ENCODE measurements at regions not wholly inside any gene's neighbourhood (a gene's known extent, or its start where the extent isn't known, plus 50 kb on each side); places are given as distances from the start of the nearest gene placed in this dataset.

DNA sequence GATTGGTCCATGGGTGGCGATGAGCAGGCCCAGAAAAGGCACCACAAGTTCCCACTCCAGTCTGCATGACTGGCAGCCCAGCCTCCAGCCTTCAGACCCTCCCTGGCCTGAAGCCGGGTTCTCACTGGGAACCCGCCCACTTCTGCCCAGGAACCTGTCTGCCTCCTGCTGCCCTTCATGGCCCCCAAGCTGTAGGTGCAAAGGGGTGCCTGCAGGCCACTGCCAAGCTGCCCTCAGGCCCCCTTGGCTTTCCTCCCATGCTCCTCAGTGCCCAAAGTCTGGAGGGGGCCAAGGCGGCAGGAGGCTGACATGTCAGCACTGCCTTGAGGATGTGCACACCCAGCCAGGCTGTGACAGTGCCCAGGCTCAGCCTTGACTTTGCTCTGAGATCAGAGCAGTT is 488.5 kb upstream of the THBS1 start:
- no peak for ATAC-seq
- no peaks in the 10 kb centered on the region for H3K4me1 Mint-ChIP-seq

DNA sequence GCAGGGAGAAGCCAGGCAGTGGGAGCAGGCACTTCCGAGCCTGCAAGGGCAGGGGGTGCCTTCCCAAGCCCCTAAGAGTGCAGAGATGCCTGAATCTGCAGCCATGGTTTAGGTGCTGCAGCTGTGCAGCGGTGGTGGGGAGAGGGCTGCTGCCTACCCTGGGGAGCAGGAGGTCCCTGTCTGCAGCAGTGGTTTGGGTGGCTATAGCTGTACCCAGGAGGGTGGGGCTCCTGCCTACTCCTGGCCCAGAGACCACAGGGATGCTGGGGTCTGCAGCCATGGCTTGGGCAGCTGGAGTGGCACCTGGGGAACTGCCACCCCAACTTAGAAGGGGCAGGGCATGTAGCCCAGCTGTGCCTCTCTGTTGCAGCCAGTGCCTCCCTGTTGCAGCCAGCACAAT is 488.1 kb upstream of the THBS1 start:
- H3K27ac ChIP-seq (ENCODE audit: low read depth, low read length), result no peak overlapping the region
- Mint-ChIP-seq H3K4me1 (no peaks in the 10 kb centered on the region), H3K27me3 (peaks cover 14 to 23% (median 17%) of the 10 kb centered on the region in 5 donors), H3K9me3 (no peaks in the 10 kb centered on the region), H3K36me3 (no peaks in the 10 kb centered on the region), H3K27ac (no peak overlapping the region), H3K4me3 (no peak overlapping the region)
- intact Hi-C loops (cut with micrococcal nuclease), result no loop called here
- ChIA-PET POLR2A (no interaction called here), CTCF (no interaction called here)
- no peaks in the 10 kb centered on the region for H3K4me1 ChIP-seq (ENCODE audit: control insufficient read depth in 2 of 2, insufficient read depth in 2 of 2, low read length in 2 of 2)
- no peak for DNase-seq
- ATAC-seq, result no peak
- H3K36me3 ChIP-seq (ENCODE audit: control insufficient read depth in 2 of 3, insufficient read depth in 3 of 3, low read length in 3 of 3), result no peaks in the 10 kb centered on the region
- no peaks in the 10 kb centered on the region for H3K9me3 ChIP-seq (ENCODE audit: control insufficient read depth in 2 of 3, low read length in 3 of 3)
- H3K27me3 ChIP-seq (ENCODE audit: control insufficient read depth in 2 of 2, insufficient read depth in 2 of 2, low read length in 2 of 2), result no peaks in the 10 kb centered on the region
- H3K4me3 ChIP-seq (ENCODE audit: low read length), result no peak overlapping the region

More for the DNA sequence above, 488.5 kb upstream of the THBS1 start:
- DNase-seq, result no peak
- POLR2A ChIA-PET, result no interaction called here
- Histone ChIP-seq H3K4me3 (ENCODE audit: low read length) (no peak overlapping the region), H3K27ac (ENCODE audit: low read depth, low read length) (no peak overlapping the region), H3K27me3 (ENCODE audit: control insufficient read depth in 2 of 2, insufficient read depth in 2 of 2, low read length in 2 of 2) (no peaks in the 10 kb centered on the region), H3K9me3 (ENCODE audit: control insufficient read depth in 2 of 3, low read length in 3 of 3) (no peaks in the 10 kb centered on the region), H3K36me3 (ENCODE audit: control insufficient read depth in 2 of 3, insufficient read depth in 3 of 3, low read length in 3 of 3) (no peaks in the 10 kb centered on the region), H3K4me1 (ENCODE audit: control insufficient read depth in 2 of 2, insufficient read depth in 2 of 2, low read length in 2 of 2) (no peaks in the 10 kb centered on the region)
- CTCF ChIA-PET, result no interaction called here
- intact Hi-C loops (cut with micrococcal nuclease), result no loop called here
- Mint-ChIP-seq H3K27me3 (peaks cover 14 to 23% (median 18%) of the 10 kb centered on the region in 5 donors), H3K4me3 (no peak overlapping the region), H3K9me3 (no peaks in the 10 kb centered on the region), H3K36me3 (no peaks in the 10 kb centered on the region), H3K27ac (no peak overlapping the region)

DNA sequence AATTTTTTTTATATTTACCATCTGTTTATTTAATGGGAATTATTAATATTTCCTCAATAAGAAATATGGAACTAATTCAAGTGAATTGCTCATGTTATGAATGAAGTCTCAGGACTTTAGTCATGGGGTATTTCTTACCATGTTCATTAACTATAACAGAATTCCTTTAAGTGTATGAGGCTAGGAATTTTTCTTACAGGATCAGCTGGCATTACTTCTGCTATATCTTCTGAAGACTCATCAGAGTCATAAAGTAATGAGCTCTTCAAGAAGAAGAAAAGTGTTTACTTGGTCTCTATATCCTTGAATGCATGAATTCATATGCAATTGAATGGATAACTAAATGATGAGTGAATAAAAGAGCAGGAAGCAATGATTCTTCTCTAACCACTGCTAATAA is 486.8 kb upstream of the THBS1 start:
- no peaks in the 10 kb centered on the region for H3K27me3 ChIP-seq (ENCODE audit: control insufficient read depth in 2 of 2, insufficient read depth in 2 of 2, low read length in 2 of 2)
- H3K9me3 ChIP-seq (ENCODE audit: control insufficient read depth in 2 of 3, low read length in 3 of 3), result no peaks in the 10 kb centered on the region
- Mint-ChIP-seq H3K27me3 (peaks cover 14 to 20% (median 19%) of the 10 kb centered on the region in 5 donors), H3K36me3 (no peaks in the 10 kb centered on the region), H3K4me1 (no peaks in the 10 kb centered on the region), H3K27ac (no peak overlapping the region), H3K4me3 (no peak overlapping the region), H3K9me3 (peaks cover 0 to 2% (median 0%) of the 10 kb centered on the region in 11 donors)
- POLR2A ChIA-PET, result no interaction called here
- CTCF ChIA-PET, result no interaction called here
- no peaks in the 10 kb centered on the region for H3K4me1 ChIP-seq (ENCODE audit: control insufficient read depth in 2 of 2, insufficient read depth in 2 of 2, low read length in 2 of 2)
- intact Hi-C loops (cut with micrococcal nuclease), result no loop called here
- ATAC-seq, result no peak
- no peaks in the 10 kb centered on the region for H3K36me3 ChIP-seq (ENCODE audit: control insufficient read depth in 2 of 3, insufficient read depth in 3 of 3, low read length in 3 of 3)
- H3K27ac ChIP-seq (ENCODE audit: low read depth, low read length), result no peak overlapping the region
- no peak for DNase-seq
- H3K4me3 ChIP-seq (ENCODE audit: low read length), result no peak overlapping the region

DNA sequence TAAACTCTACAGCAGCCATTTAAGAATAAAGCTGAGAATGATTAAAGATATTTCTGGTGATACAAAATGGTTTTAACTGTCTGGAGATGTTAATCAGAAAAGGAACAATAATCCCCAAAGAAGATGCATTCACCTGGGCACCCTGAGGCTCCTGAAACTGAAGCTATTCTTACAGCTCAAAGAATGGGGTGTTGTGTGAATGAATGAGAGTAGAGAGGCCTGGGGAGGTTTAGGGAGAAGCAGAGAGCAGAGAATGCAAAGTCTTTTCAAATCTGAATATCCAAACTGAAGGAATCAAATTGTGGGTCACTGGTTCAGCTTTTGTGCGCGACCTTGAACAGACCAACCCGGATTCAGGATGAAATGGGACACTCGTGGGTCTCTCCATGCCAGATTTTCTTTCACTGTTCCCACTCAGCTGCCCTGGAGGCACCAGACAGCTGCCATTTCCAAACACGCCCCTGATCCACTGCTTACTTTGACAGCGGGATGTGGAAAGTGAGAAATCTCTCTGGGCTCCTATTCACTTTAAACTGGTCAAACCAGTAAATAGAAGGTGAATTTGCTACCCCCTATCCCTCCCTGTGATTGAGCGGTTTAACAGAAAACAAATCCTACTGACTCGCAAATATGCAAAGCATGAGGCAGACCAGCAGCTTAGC is 485.5 kb upstream of the THBS1 start:
- Histone ChIP-seq H3K27ac (ENCODE audit: low read depth, low read length) (no peak overlapping the region), H3K4me1 (ENCODE audit: control insufficient read depth in 2 of 2, insufficient read depth in 2 of 2, low read length in 2 of 2) (no peaks in the 10 kb centered on the region), H3K36me3 (ENCODE audit: control insufficient read depth in 2 of 3, insufficient read depth in 3 of 3, low read length in 3 of 3) (no peaks in the 10 kb centered on the region), H3K9me3 (ENCODE audit: control insufficient read depth in 2 of 3, low read length in 3 of 3) (no peaks in the 10 kb centered on the region), H3K4me3 (ENCODE audit: low read length) (no peak overlapping the region), H3K27me3 (ENCODE audit: control insufficient read depth in 2 of 2, insufficient read depth in 2 of 2, low read length in 2 of 2) (no peaks in the 10 kb centered on the region)
- H3K4me1 Mint-ChIP-seq, result no peaks in the 10 kb centered on the region
- intact Hi-C loops (cut with micrococcal nuclease), result no loop called here
- ChIA-PET POLR2A (no interaction called here), CTCF (no interaction called here)
- peaks cover 0 to 2% (median 0%) of the 10 kb centered on the region in 11 donors for H3K9me3 Mint-ChIP-seq
- no peaks in the 10 kb centered on the region for H3K36me3 Mint-ChIP-seq
- no peak overlapping the region for H3K27ac Mint-ChIP-seq
- H3K4me3 Mint-ChIP-seq, result no peak overlapping the region
- no peak for DNase-seq
- no peak for ATAC-seq
- H3K27me3 Mint-ChIP-seq, result peaks cover 10 to 21% (median 19%) of the 10 kb centered on the region in 5 donors

DNA sequence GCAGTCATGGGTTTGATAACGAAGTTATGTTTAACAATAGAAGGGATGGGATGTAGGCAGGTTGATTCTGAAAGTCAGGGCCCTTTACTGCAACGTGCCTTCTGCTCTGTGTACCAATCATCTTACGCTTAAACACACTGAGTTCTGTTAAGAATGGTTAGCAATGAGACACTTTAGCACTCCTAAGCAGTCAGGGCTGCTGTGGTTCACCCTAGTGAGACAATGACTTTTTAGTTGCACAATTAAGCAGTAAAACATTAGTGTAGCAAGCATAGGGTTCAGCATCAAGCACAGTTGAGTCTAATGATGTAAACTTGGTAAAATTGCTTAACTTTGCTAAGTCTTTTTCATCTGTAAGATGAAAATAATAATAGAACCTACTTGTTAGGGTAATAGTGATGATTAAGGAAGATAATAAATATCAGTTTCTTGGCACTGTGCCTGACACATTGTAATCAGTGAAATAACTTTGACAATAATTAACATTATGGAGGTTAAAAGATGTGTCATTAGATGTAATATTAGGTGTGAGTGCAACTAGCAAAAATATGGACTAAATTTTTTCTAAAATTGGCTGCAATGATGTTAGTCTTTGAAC is 484.2 kb upstream of the THBS1 start:
- H3K4me3 ChIP-seq (ENCODE audit: low read length), result no peak overlapping the region
- peaks cover 6 to 22% (median 16%) of the 10 kb centered on the region in 5 donors for H3K27me3 Mint-ChIP-seq
- H3K36me3 Mint-ChIP-seq, result no peaks in the 10 kb centered on the region
- H3K4me1 ChIP-seq (ENCODE audit: control insufficient read depth in 2 of 2, insufficient read depth in 2 of 2, low read length in 2 of 2), result no peaks in the 10 kb centered on the region
- no peak overlapping the region for H3K27ac Mint-ChIP-seq
- DNase-seq (no peak), ATAC-seq (no peak)
- intact Hi-C loops (cut with micrococcal nuclease), result no loop called here
- H3K27me3 ChIP-seq (ENCODE audit: control insufficient read depth in 2 of 2, insufficient read depth in 2 of 2, low read length in 2 of 2), result no peaks in the 10 kb centered on the region
- H3K4me1 Mint-ChIP-seq, result no peaks in the 10 kb centered on the region
- peaks cover 0 to 3% (median 0%) of the 10 kb centered on the region in 11 donors for H3K9me3 Mint-ChIP-seq
- H3K36me3 ChIP-seq (ENCODE audit: control insufficient read depth in 2 of 3, insufficient read depth in 3 of 3, low read length in 3 of 3), result no peaks in the 10 kb centered on the region
- POLR2A ChIA-PET, result no interaction called here
- CTCF ChIA-PET, result no interaction called here
- no peaks in the 10 kb centered on the region for H3K9me3 ChIP-seq (ENCODE audit: control insufficient read depth in 2 of 3, low read length in 3 of 3)
- no peak overlapping the region for H3K27ac ChIP-seq (ENCODE audit: low read depth, low read length)
- H3K4me3 Mint-ChIP-seq, result no peak overlapping the region

DNA sequence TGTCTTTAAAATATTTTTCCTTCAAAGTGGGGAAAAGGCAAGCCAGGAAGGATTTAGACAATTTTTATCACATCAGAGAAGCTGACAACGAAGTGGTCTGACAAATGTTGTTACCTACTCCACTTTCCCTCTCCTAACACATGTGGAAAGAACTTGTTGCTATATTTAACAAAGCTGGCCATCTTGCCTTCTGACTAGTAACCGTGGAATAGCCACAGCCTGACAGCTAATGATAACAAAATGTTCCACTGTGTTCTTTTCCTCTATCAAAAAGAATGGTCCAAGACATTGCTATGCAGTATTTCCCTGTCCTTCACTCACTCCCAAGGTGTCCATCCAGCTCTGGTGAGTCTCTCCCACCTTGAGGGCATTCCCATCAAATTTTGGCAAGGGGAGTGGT is 481.4 kb upstream of the THBS1 start:
- DNase-seq (no peak), ATAC-seq (no peak)
- H3K36me3 Mint-ChIP-seq, result no peaks in the 10 kb centered on the region
- no peaks in the 10 kb centered on the region for H3K4me1 ChIP-seq (ENCODE audit: control insufficient read depth in 2 of 2, insufficient read depth in 2 of 2, low read length in 2 of 2)
- no peak overlapping the region for H3K27ac ChIP-seq (ENCODE audit: low read depth, low read length)
- no peak overlapping the region for H3K4me3 ChIP-seq (ENCODE audit: low read length)
- H3K4me1 Mint-ChIP-seq, result no peaks in the 10 kb centered on the region
- no peak overlapping the region for H3K27ac Mint-ChIP-seq
- ChIA-PET POLR2A (no interaction called here), CTCF (no interaction called here)
- H3K9me3 ChIP-seq (ENCODE audit: control insufficient read depth in 2 of 3, low read length in 3 of 3), result no peaks in the 10 kb centered on the region
- H3K4me3 Mint-ChIP-seq, result no peak overlapping the region
- H3K9me3 Mint-ChIP-seq, result peaks cover 0 to 8% (median 3%) of the 10 kb centered on the region in 11 donors
- intact Hi-C loops (cut with micrococcal nuclease), result no loop called here
- H3K27me3 Mint-ChIP-seq, result peaks cover 14 to 24% (median 20%) of the 10 kb centered on the region in 5 donors
- H3K36me3 ChIP-seq (ENCODE audit: control insufficient read depth in 2 of 3, insufficient read depth in 3 of 3, low read length in 3 of 3), result no peaks in the 10 kb centered on the region
- no peaks in the 10 kb centered on the region for H3K27me3 ChIP-seq (ENCODE audit: control insufficient read depth in 2 of 2, insufficient read depth in 2 of 2, low read length in 2 of 2)

DNA sequence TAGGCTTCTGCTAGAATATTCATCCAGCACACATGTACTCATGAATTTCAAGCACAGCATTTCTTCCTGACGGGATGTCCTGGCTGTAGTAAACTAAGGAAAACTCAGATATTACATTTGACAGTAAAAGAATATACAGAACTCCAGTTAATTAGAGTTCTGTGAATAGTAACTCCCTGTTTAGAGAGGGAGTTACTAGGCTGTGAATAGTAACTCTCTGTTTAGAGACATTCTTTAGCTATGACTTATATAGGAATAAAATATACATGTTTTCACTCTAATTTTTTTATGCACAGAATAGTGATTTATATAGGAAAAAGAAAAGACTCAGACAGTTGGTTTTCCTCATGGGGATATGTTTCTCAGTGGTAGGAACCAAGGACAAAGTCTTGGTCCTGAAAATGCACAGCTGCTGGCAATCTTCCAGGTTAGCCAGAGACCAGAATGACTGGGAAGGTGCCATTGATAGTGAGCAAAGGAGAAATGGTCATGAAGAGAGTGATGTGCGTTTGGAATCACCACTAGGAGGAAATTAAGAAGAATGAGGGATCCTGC is 480.7 kb upstream of the THBS1 start:
- no peak for ATAC-seq
- CTCF ChIA-PET, result no interaction called here
- H3K27me3 Mint-ChIP-seq, result peaks cover 14 to 24% (median 20%) of the 10 kb centered on the region in 5 donors
- no peaks in the 10 kb centered on the region for H3K4me1 ChIP-seq (ENCODE audit: control insufficient read depth in 2 of 2, insufficient read depth in 2 of 2, low read length in 2 of 2)
- DNase-seq, result no peak
- no peak overlapping the region for H3K4me3 ChIP-seq (ENCODE audit: low read length)
- no peak overlapping the region for H3K27ac ChIP-seq (ENCODE audit: low read depth, low read length)
- no peaks in the 10 kb centered on the region for H3K4me1 Mint-ChIP-seq
- no peaks in the 10 kb centered on the region for H3K27me3 ChIP-seq (ENCODE audit: control insufficient read depth in 2 of 2, insufficient read depth in 2 of 2, low read length in 2 of 2)
- H3K4me3 Mint-ChIP-seq, result no peak overlapping the region
- no peak overlapping the region for H3K27ac Mint-ChIP-seq
- H3K36me3 Mint-ChIP-seq, result no peaks in the 10 kb centered on the region
- POLR2A ChIA-PET, result no interaction called here
- no peaks in the 10 kb centered on the region for H3K36me3 ChIP-seq (ENCODE audit: control insufficient read depth in 2 of 3, insufficient read depth in 3 of 3, low read length in 3 of 3)
- intact Hi-C loops (cut with micrococcal nuclease), result no loop called here
- H3K9me3 ChIP-seq (ENCODE audit: control insufficient read depth in 2 of 3, low read length in 3 of 3), result no peaks in the 10 kb centered on the region
- peaks cover 0 to 9% (median 3%) of the 10 kb centered on the region in 11 donors for H3K9me3 Mint-ChIP-seq
